GM18511 (cell line): ENCODE measurements at regions not wholly inside any gene's neighbourhood (a gene's known extent, or its start where the extent isn't known, plus 50 kb on each side); places are given as distances from the start of the nearest gene placed in this dataset.

ENCODE experiments used
- ATAC-seq: cut with Tn5 transposase; IDR thresholded peaks from one replicate; pipeline ENCODE4 v1.9.1; 2021; ENCODE audit warnings: mild to moderate bottlenecking, moderate library complexity; ENCODE audit not compliant: unreplicated experiment

- ATAC-seq, result no peak
Measured at GRCh38 chr2:104493698-104494097, 360.2 kb upstream of the POU3F3 start.

GRCh38 chr2:104501342-104501741 lies 352.6 kb upstream of the POU3F3 start:
- ATAC-seq, result no peak

- no peak for ATAC-seq
Measured at GRCh38 chr2:104501929-104502328, 352.0 kb upstream of the POU3F3 start.

GRCh38 chr2:104502901-104503300 lies 351.0 kb upstream of the POU3F3 start:
- no peak for ATAC-seq

GRCh38 chr2:104504331-104505073 lies 349.4 kb upstream of the POU3F3 start:
- no peak for ATAC-seq

- no peak for ATAC-seq
Measured at GRCh38 chr2:104518256-104518655, 335.7 kb upstream of the POU3F3 start.

- ATAC-seq, result no peak
Measured at GRCh38 chr2:104521247-104521646, 332.7 kb upstream of the POU3F3 start.

- no peak for ATAC-seq
Measured at GRCh38 chr2:104523921-104524320, 330.0 kb upstream of the POU3F3 start.

- no peak for ATAC-seq
Measured at GRCh38 chr2:104528101-104528500, 325.8 kb upstream of the POU3F3 start.

- ATAC-seq, result no peak
Measured at GRCh38 chr2:104531122-104531521, 322.8 kb upstream of the POU3F3 start.

- no peak for ATAC-seq
Measured at GRCh38 chr2:104537116-104537515, 316.8 kb upstream of the POU3F3 start.

GRCh38 chr2:104538077-104538476 lies 315.8 kb upstream of the POU3F3 start:
- no peak for ATAC-seq

- ATAC-seq, result peak; percentile 67
Measured at GRCh38 chr2:104539649-104540048, 314.3 kb upstream of the POU3F3 start.

- ATAC-seq, result no peak
Measured at GRCh38 chr2:104545055-104545454, 308.9 kb upstream of the POU3F3 start.

- ATAC-seq, result no peak
Measured at GRCh38 chr2:104546537-104546936, 307.4 kb upstream of the POU3F3 start.

GRCh38 chr2:104547221-104547620 lies 306.7 kb upstream of the POU3F3 start:
- no peak for ATAC-seq

- ATAC-seq, result no peak
Measured at GRCh38 chr2:104561251-104561650, 292.7 kb upstream of the POU3F3 start.

- ATAC-seq, result no peak
Measured at GRCh38 chr2:104562537-104562936, 291.4 kb upstream of the POU3F3 start.

GRCh38 chr2:104563398-104563996 lies 290.4 kb upstream of the POU3F3 start:
- no peak for ATAC-seq

- ATAC-seq, result no peak
Measured at GRCh38 chr2:104568247-104568646, 285.7 kb upstream of the POU3F3 start.

GRCh38 chr2:104570259-104570658 lies 283.7 kb upstream of the POU3F3 start:
- ATAC-seq, result no peak

GRCh38 chr2:104572834-104573233 lies 281.1 kb upstream of the POU3F3 start:
- no peak for ATAC-seq

- no peak for ATAC-seq
Measured at GRCh38 chr2:104574367-104574766, 279.5 kb upstream of the POU3F3 start.
